HG02610 (cell line): ENCODE measurements at regions not wholly inside any gene's neighbourhood (a gene's known extent, or its start where the extent isn't known, plus 50 kb on each side); places are given as distances from the start of the nearest gene placed in this dataset.
A peak's percentile ranks its signal among the peaks of the same experiment; 100 is the strongest.

Experiments
- ATAC-seq: cut with Tn5 transposase; IDR thresholded peaks from one replicate; pipeline ENCODE4 v1.9.1; 2021; ENCODE audit warnings: mild to moderate bottlenecking, moderate library complexity; ENCODE audit not compliant: unreplicated experiment

GRCh38 chr2:176388861-176389260 lies 119.6 kb downstream of the MTX2 start:
- ATAC-seq: no peak

GRCh38 chr2:176390276-176391147 lies 121.3 kb downstream of the MTX2 start:
- ATAC-seq: no peak

GRCh38 chr2:176391148-176391419 lies 121.8 kb downstream of the MTX2 start:
- ATAC-seq: no peak

- no peak for ATAC-seq
Measured at GRCh38 chr2:176392249-176392648, 123.0 kb downstream of the MTX2 start.

GRCh38 chr2:176392744-176393414 lies 123.6 kb downstream of the MTX2 start:
- ATAC-seq: no peak

GRCh38 chr2:176395273-176395854 lies 126.1 kb downstream of the MTX2 start:
- ATAC-seq: no peak

GRCh38 chr2:176398243-176399073 lies 129.2 kb downstream of the MTX2 start:
- ATAC-seq: no peak

- ATAC-seq: no peak
Measured at GRCh38 chr2:176399074-176399598, 129.9 kb downstream of the MTX2 start.

- ATAC-seq: peak; percentile 68
Measured at GRCh38 chr2:176405477-176405876, 136.2 kb downstream of the MTX2 start.

- ATAC-seq: no peak
Measured at GRCh38 chr2:176407706-176408105, 138.5 kb downstream of the MTX2 start.

- ATAC-seq: no peak
Measured at GRCh38 chr2:176409671-176410070, 140.4 kb downstream of the MTX2 start.

GRCh38 chr2:176412136-176412535 lies 142.9 kb downstream of the MTX2 start:
- no peak for ATAC-seq

GRCh38 chr2:176413786-176414185 lies 144.5 kb downstream of the MTX2 start:
- ATAC-seq: no peak

GRCh38 chr2:176414641-176415040 lies 145.4 kb downstream of the MTX2 start:
- no peak for ATAC-seq

- no peak for ATAC-seq
Measured at GRCh38 chr2:176415174-176415895, 146.1 kb downstream of the MTX2 start.

- no peak for ATAC-seq
Measured at GRCh38 chr2:176415937-176416499, 146.8 kb downstream of the MTX2 start.

- ATAC-seq: no peak
Measured at GRCh38 chr2:176418768-176419167, 149.5 kb downstream of the MTX2 start.

GRCh38 chr2:176419591-176420071 lies 150.4 kb downstream of the MTX2 start:
- no peak for ATAC-seq

- ATAC-seq: no peak
Measured at GRCh38 chr2:176421297-176422050, 152.2 kb downstream of the MTX2 start.
